ENCODE measurements at regions not wholly inside any gene's neighbourhood (a gene's known extent, or its start where the extent isn't known, plus 50 kb on each side); places are given as distances from the start of the nearest gene placed in this dataset.

DNA sequence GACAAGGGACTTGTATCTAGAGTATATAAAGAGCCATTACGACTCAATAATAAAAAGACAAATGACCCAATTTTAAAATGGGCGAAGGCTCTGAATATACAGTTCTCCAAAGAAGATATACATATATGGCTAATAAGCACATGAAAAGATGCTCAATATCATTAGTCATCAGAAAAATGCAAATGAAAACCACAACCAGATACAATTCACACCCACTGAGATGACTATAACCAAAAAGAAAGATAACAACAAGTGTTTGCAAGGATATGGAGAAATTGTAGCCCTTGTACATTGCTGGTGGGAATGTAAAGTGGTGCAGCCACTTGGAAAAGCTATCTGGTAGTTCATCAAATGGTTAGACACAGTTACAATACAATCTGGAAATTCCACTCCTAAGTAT lies 96.3 kb downstream of the TRIM29 start:
- no peak overlapping the region for H3K4me2 ChIP-seq (ENCODE audit: insufficient read depth, low read length)
- POLR2A ChIA-PET = no interaction called here
- FAIRE-seq (no peak), DNase-seq (ENCODE audit: low read depth, low spot score) (no peak)
- no peaks in the 10 kb centered on the region for H3K79me2 ChIP-seq (ENCODE audit: control insufficient read depth, insufficient read depth, low read length)
- H3K9me1 ChIP-seq (replicated peaks; ENCODE audit: control insufficient read depth, extremely low read depth, insufficient read depth, low read length) = no peaks in the 10 kb centered on the region
- H3K27ac ChIP-seq (ENCODE audit: insufficient read depth, low read depth, low read length) = no peak overlapping the region
- no peak overlapping the region for H3K9ac ChIP-seq (replicated peaks; ENCODE audit: extremely low read depth, insufficient read depth, low read length)
- H3K27me3 ChIP-seq (ENCODE audit: control insufficient read depth in 2 of 2, insufficient read depth in 2 of 2, low read length in 2 of 2) = no peaks in the 10 kb centered on the region
- intact Hi-C loops (cut with micrococcal nuclease) (no loop called here), dilution Hi-C loops (cut with MboI; ENCODE audit: extremely low pct_ligation_motif_present, low sequenced_read_pairs) (no loop called here)
- H3K4me1 ChIP-seq (ENCODE audit: control insufficient read depth, extremely low read depth, insufficient read depth, low read length) = no peaks in the 10 kb centered on the region
- no peaks in the 10 kb centered on the region for H3K9me3 ChIP-seq (replicated peaks; ENCODE audit: control insufficient read depth, insufficient read depth, low read length)
- H4K20me1 ChIP-seq (replicated peaks; ENCODE audit: control insufficient read depth, extremely low read depth, insufficient read depth, low read length) = no peaks in the 10 kb centered on the region
- no peak overlapping the region for H3K4me3 ChIP-seq (replicated peaks in 1 of 3; ENCODE audit: insufficient read depth in 1 of 3, low read depth in 1 of 3, low read length in 3 of 3)
- BruUV-seq (replicated peaks) = no TSS peak
- H3K36me3 ChIP-seq (ENCODE audit: control insufficient read depth in 2 of 2, extremely low read depth in 1 of 2, insufficient read depth in 2 of 2, low read length in 2 of 2) = no peaks in the 10 kb centered on the region
- H2AFZ ChIP-seq (ENCODE audit: low read depth, low read length) = no peak overlapping the region
- CTCF ChIA-PET = no interaction called here
- no peak for TF ChIP-seq FOS (IDR thresholded peaks at IDR 0.05; ENCODE audit: borderline replicate concordance, insufficient read depth, low read length)
- TF ChIP-seq POLR2AphosphoS5 (IDR thresholded peaks at IDR 0.05; ENCODE audit: insufficient read depth, low read depth, low read length) = no peak
- TF ChIP-seq, protein P1, sequence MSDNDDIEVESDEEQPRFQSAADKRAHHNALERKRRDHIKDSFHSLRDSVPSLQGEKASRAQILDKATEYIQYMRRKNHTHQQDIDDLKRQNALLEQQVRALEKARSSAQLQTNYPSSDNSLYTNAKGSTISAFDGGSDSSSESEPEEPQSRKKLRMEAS (IDR thresholded peaks at IDR 0.05; ENCODE audit: insufficient read depth, insufficient read length) = no peak
- no peak for TF ChIP-seq POLR2A (IDR thresholded peaks at IDR 0.05; ENCODE audit: low read depth, low read length)
- TF ChIP-seq GATA2 (IDR thresholded peaks at IDR 0.05; ENCODE audit: insufficient read depth, insufficient read length, low read depth, low read length) = no peak
- TF ChIP-seq MYC (IDR thresholded peaks at IDR 0.05; ENCODE audit: low read depth, low read length) = no peak
- no peak for TF ChIP-seq EZH2 (IDR thresholded peaks at IDR 0.05; ENCODE audit: borderline replicate concordance, low read depth, low read length, severe bottlenecking)
- TF ChIP-seq JUN (IDR thresholded peaks at IDR 0.05; ENCODE audit: borderline replicate concordance, insufficient read depth, insufficient read length, low read depth) = no peak
- TF ChIP-seq, protein P2, sequence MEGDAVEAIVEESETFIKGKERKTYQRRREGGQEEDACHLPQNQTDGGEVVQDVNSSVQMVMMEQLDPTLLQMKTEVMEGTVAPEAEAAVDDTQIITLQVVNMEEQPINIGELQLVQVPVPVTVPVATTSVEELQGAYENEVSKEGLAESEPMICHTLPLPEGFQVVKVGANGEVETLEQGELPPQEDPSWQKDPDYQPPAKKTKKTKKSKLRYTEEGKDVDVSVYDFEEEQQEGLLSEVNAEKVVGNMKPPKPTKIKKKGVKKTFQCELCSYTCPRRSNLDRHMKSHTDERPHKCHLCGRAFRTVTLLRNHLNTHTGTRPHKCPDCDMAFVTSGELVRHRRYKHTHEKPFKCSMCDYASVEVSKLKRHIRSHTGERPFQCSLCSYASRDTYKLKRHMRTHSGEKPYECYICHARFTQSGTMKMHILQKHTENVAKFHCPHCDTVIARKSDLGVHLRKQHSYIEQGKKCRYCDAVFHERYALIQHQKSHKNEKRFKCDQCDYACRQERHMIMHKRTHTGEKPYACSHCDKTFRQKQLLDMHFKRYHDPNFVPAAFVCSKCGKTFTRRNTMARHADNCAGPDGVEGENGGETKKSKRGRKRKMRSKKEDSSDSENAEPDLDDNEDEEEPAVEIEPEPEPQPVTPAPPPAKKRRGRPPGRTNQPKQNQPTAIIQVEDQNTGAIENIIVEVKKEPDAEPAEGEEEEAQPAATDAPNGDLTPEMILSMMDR (IDR thresholded peaks at IDR 0.05; ENCODE audit: extremely low read depth in 1 of 2, insufficient read depth in 1 of 2, low read depth in 1 of 2, low read length in 2 of 2) = no peak

Data from endothelial cell of umbilical vein (primary cell).